IMR-90 (cell line): ENCODE measurements at regions not wholly inside any gene's neighbourhood (a gene's known extent, or its start where the extent isn't known, plus 50 kb on each side); places are given as distances from the start of the nearest gene placed in this dataset.

ENCODE experiments used
- ATAC-seq: fragments of 200-7000 bp; cut with Tn5 transposase; 2 replicates; pipeline ENCODE4 v1.9.1; 2020; ENCODE audit warnings: low read depth, mild to moderate bottlenecking, moderate library complexity
- BruUV-seq: library from RNA; stranded (reverse); fragments of 400-500 nt; replicated peaks from 2 replicates; lab custom pipeline; 2021; lab: Mats Ljungman, UMichigan
- CTCF ChIA-PET: fragments of 300-600 bp; formaldehyde crosslinking; extraction: SDS; loops from one replicate; lab custom pipeline; 2021; ENCODE audit warnings: antibody characterized with exemption; lab: Yijun Ruan, JAX
- POLR2A ChIA-PET: fragments of 300-600 bp; sonication (Branson Sonifier 250); formaldehyde crosslinking; loops from one replicate; lab custom pipeline; 2022; ENCODE audit warnings: antibody characterized with exemption; ENCODE audit not compliant: unreplicated experiment; lab: Charles Lee
- DNase-seq: peaks from one replicate; pipeline ENCODE4 v3.0.0; 2013
- H2AFZ ChIP-seq: replicated peaks from 2 replicates; pipeline ENCODE3; 2013; ENCODE audit warnings: low read length, mild to moderate bottlenecking; ENCODE audit not compliant: poor library complexity
- H2AK5ac ChIP-seq: 2 replicates; pipeline ENCODE4 v1.6.1; 2013; ENCODE audit warnings: low read depth, low read length, inconsistent platforms
- H2AK9ac ChIP-seq: replicated peaks from 2 replicates; pipeline ENCODE3; 2013; ENCODE audit warnings: mild to moderate bottlenecking, low read depth, low read length, moderate library complexity; ENCODE audit not compliant: poor library complexity
- H2BK120ac ChIP-seq: 2 replicates; pipeline ENCODE4 v1.6.1; 2013; ENCODE audit warnings: low read depth, low read length, inconsistent platforms
- H2BK15ac ChIP-seq: 3 replicates; pipeline ENCODE4 v1.6.1; 2013; ENCODE audit warnings: low read depth, low read length, inconsistent platforms
- H2BK20ac ChIP-seq: 2 replicates; pipeline ENCODE4 v1.6.1; 2013; ENCODE audit warnings: low read depth, mild to moderate bottlenecking, inconsistent platforms, low read length, moderate library complexity
- H2BK5ac ChIP-seq: 2 replicates; pipeline ENCODE4 v1.6.1; 2013; ENCODE audit warnings: mild to moderate bottlenecking, low read depth, low read length, inconsistent platforms; ENCODE audit not compliant: poor library complexity, severe bottlenecking
- H3K14ac ChIP-seq: replicated peaks from 2 replicates; pipeline ENCODE4 v1.6.1; 2013; ENCODE audit warnings: low read depth, low read length, inconsistent platforms
- H3K18ac ChIP-seq: 2 replicates; pipeline ENCODE4 v1.6.1; 2013; ENCODE audit warnings: low read depth, low read length, control low read depth
- H3K23ac ChIP-seq: 2 replicates; pipeline ENCODE4 v1.6.1; 2013; ENCODE audit warnings: low read depth, low read length, inconsistent platforms
- H3K27ac ChIP-seq: 2 replicates; pipeline ENCODE4 v1.5.1; 2013; ENCODE audit warnings: mild to moderate bottlenecking, control low read depth, low read length; ENCODE audit not compliant: insufficient read depth
- H3K27me3 ChIP-seq: 2 replicates; pipeline ENCODE4 v1.6.1; 2013; ENCODE audit warnings: low read length; ENCODE audit not compliant: control insufficient read depth, insufficient read depth
- H3K36me3 ChIP-seq: 2 replicates; pipeline ENCODE4 v1.6.1; 2013; ENCODE audit warnings: low read length, mixed read lengths; ENCODE audit not compliant: control insufficient read depth, insufficient read depth
- H3K4ac ChIP-seq: 2 replicates; pipeline ENCODE4 v1.6.1; 2013; ENCODE audit warnings: low read depth, low read length, inconsistent platforms
- H3K4me1 ChIP-seq: 2 replicates; pipeline ENCODE4 v1.6.1; 2013; ENCODE audit warnings: low read length, mixed read lengths; ENCODE audit not compliant: control insufficient read depth, insufficient read depth
- H3K4me2 ChIP-seq: 2 replicates; pipeline ENCODE4 v1.6.1; 2013; ENCODE audit warnings: low read depth, mild to moderate bottlenecking, control low read depth, low read length, moderate library complexity
- H3K4me3 ChIP-seq: 2 replicates; pipeline ENCODE4 v1.5.1; 2013; ENCODE audit warnings: low read depth, mild to moderate bottlenecking, control low read depth, low read length, moderate library complexity; ENCODE audit not compliant: insufficient read depth
- H3K56ac ChIP-seq: 2 replicates; pipeline ENCODE4 v1.6.1; 2013; ENCODE audit warnings: low read length, inconsistent platforms; ENCODE audit not compliant: insufficient read depth; ENCODE audit errors: extremely low read depth
- H3K79me1 ChIP-seq, 2 experiments: 2 replicates each; pipeline ENCODE4 v1.6.1; 2013; ENCODE audit warnings: low read length in 2 of 2, inconsistent platforms in 1 of 2, low read depth in 1 of 2
- H3K9ac ChIP-seq: 2 replicates; pipeline ENCODE4 v1.6.1; 2013; ENCODE audit warnings: low read depth, low read length, control low read depth
- H3K9me1 ChIP-seq: 2 replicates; pipeline ENCODE4 v1.6.1; 2013; ENCODE audit warnings: low read length, inconsistent platforms; ENCODE audit not compliant: insufficient read depth
- H3K9me3 ChIP-seq: 2 replicates; pipeline ENCODE4 v1.6.1; 2013; ENCODE audit warnings: low read length; ENCODE audit not compliant: control insufficient read depth, insufficient read depth
- H4K20me1 ChIP-seq: 2 replicates; pipeline ENCODE4 v1.6.1; 2013; ENCODE audit warnings: low read length, inconsistent platforms; ENCODE audit not compliant: insufficient read depth
- H4K5ac ChIP-seq: 2 replicates; pipeline ENCODE4 v1.6.1; 2013; ENCODE audit warnings: mild to moderate bottlenecking, low read depth, low read length, control low read depth
- H4K8ac ChIP-seq, 2 experiments: 2 replicates each; pipeline ENCODE4 v1.6.1; 2013; ENCODE audit warnings: low read depth in 2 of 2, low read length in 2 of 2, control low read depth in 1 of 2, inconsistent platforms in 1 of 2
- H4K91ac ChIP-seq: 2 replicates; pipeline ENCODE4 v1.6.1; 2013; ENCODE audit warnings: low read depth, low read length, inconsistent platforms; ENCODE audit not compliant: insufficient read depth
- CTCF ChIP-seq: conservative IDR thresholded peaks from 2 replicates; pipeline ENCODE4 v1.5.1; 2012; ENCODE audit warnings: mild to moderate bottlenecking, low read depth, low read length, improper control_type of control experiment
- MAFK ChIP-seq: IDR thresholded peaks from 2 replicates; pipeline ENCODE4 v1.6.1; 2012; ENCODE audit warnings: low read depth, low read length, improper control_type of control experiment
- MAZ ChIP-seq: IDR thresholded peaks from 2 replicates; pipeline ENCODE4 v1.6.1; 2012; ENCODE audit warnings: low read depth, mild to moderate bottlenecking, low read length, improper control_type of control experiment, moderate library complexity, borderline replicate concordance
- WGBS, 2 experiments: methylation state at CpG; one replicate each; pipeline versions ENCODE4 v1.1.5 to v1.1.7; 2013; ENCODE audit warnings: missing lambda C conversion rate in 2 of 2; ENCODE audit not compliant: insufficient read length in 1 of 2; ENCODE audit errors: extremely low coverage in 2 of 2; 5-methylcytosine and 5-hydroxymethylcytosine counted together
- dilution Hi-C: fragments of 300-500 bp; cut with HindIII; formaldehyde crosslinking; loops from one replicate; pipeline ENCODE4 v1.14.3; 2018; ENCODE audit warnings: low sequenced_read_pairs; ENCODE audit not compliant: unreplicated experiment
- in situ Hi-C: fragments of 300-500 bp; cut with MboI; formaldehyde crosslinking; loops from 3 replicates; pipeline ENCODE4 v1.14.3; 2019; ENCODE audit warnings: low sequenced_read_pairs, inconsistent platforms, mixed read lengths
- intact Hi-C: fragments of 100-400 bp; cut with micrococcal nuclease; formaldehyde crosslinking; loops from 2 replicates; pipeline ENCODE4 v1.10.0; 2022

- H3K36me3 ChIP-seq: no peaks in the 10 kb centered on the region
- peaks cover 7% of the 10 kb centered on the region for H3K9me3 ChIP-seq
- H3K18ac ChIP-seq: no peak overlapping the region
- H3K23ac ChIP-seq: no peak overlapping the region
- no peak overlapping the region for H2BK120ac ChIP-seq
- H2AK9ac ChIP-seq: no peak overlapping the region
- 26% methylated on average over 3 of the region's 14 CpGs; no CpG with 5 or more reads in 1 of the 2 experiments for WGBS, 2 experiments
- H4K5ac ChIP-seq: no peak overlapping the region
- no peaks in the 10 kb centered on the region for H3K4me1 ChIP-seq
- TF ChIP-seq CTCF: no peak
- no peak for TF ChIP-seq MAFK
- TF ChIP-seq MAZ: no peak
- no peak overlapping the region for H2BK5ac ChIP-seq
- H4K20me1 ChIP-seq: no peaks in the 10 kb centered on the region
- H3K9ac ChIP-seq: no peak overlapping the region
- no peak overlapping the region for H3K56ac ChIP-seq
- in situ Hi-C loops: no loop called here
- no peak overlapping the region for H2BK15ac ChIP-seq
- dilution Hi-C loops: no loop called here
- no peaks in the 10 kb centered on the region for H3K79me1 ChIP-seq
- H2AFZ ChIP-seq: no peak overlapping the region
- H3K4me2 ChIP-seq: no peak overlapping the region
- ChIA-PET CTCF (no interaction called here), POLR2A (no interaction called here)
- intact Hi-C loops: no loop called here
- H3K4me3 ChIP-seq: no peak overlapping the region
- no peaks in the 10 kb centered on the region for H3K27me3 ChIP-seq
- BruUV-seq: no TSS peak
- no peak overlapping the region for H4K8ac ChIP-seq
- ATAC-seq: no peak
- no peak overlapping the region for H3K4ac ChIP-seq
- no peak overlapping the region for H3K14ac ChIP-seq
- DNase-seq: no peak
- H3K9me1 ChIP-seq: no peaks in the 10 kb centered on the region
- H4K91ac ChIP-seq: no peak overlapping the region
- no peak overlapping the region for H2BK20ac ChIP-seq
- no peak overlapping the region for H3K27ac ChIP-seq
- no peak overlapping the region for H2AK5ac ChIP-seq
These were observed 638.4 kb upstream of the POU3F3 start for GRCh38 chr2:104215269-104216161.
